Sigmoid colon (tissue), 3 donors: ENCODE measurements at regions not wholly inside any gene's neighbourhood (a gene's known extent, or its start where the extent isn't known, plus 50 kb on each side); places are given as distances from the start of the nearest gene placed in this dataset.

Experiments
- CTCF ChIP-seq, 4 experiments: fragments of 450-650 bp in 3 of 4; fragments of 200-600 bp in 1 of 4; IDR thresholded peaks; one replicate each; pipeline ENCODE4 v1.5.1; 2016 to 2019; ENCODE audit warnings: antibody characterized with exemption in 4 of 4, mild to moderate bottlenecking in 3 of 4, moderate library complexity in 2 of 4
- POLR2A ChIP-seq, 2 donors: fragments of 450-650 bp; IDR thresholded peaks; one replicate each; pipeline ENCODE4 v1.6.1; 2016; ENCODE audit warnings: antibody characterized with exemption in 2 of 2, mild to moderate bottlenecking in 2 of 2, moderate library complexity in 2 of 2

GRCh38 chr14:100967178-100967577 lies 63.7 kb upstream of the RTL1 start:
- TF ChIP-seq POLR2A (IDR thresholded peaks at IDR 0.05) (no peak), CTCF (IDR thresholded peaks at IDR 0.05) (no peak)
